OCI-M2 (cell line): ENCODE measurements at regions not wholly inside any gene's neighbourhood (a gene's known extent, or its start where the extent isn't known, plus 50 kb on each side); places are given as distances from the start of the nearest gene placed in this dataset.
"Not testable (repeated sequence)": the region's sequence is repeated elsewhere in the genome, so short reads cannot be mapped to it uniquely, and the experiment has no call there.

Experiments used
- DNase-seq: peaks from one replicate; lab custom pipeline; 2025; ENCODE audit not compliant: unreplicated experiment; lab: John Stamatoyannopoulos, UW

- DNase-seq: no peak
Measured at GRCh38 chr6:164098857-164099267, 684.3 kb downstream of the QKI start.

- no peak for DNase-seq
Measured at GRCh38 chr6:164097551-164098398, 683.3 kb downstream of the QKI start.

GRCh38 chr6:164097056-164097455 lies 682.5 kb downstream of the QKI start:
- no peak for DNase-seq

GRCh38 chr6:164095056-164095455 lies 680.5 kb downstream of the QKI start:
- DNase-seq: no peak

GRCh38 chr6:164087870-164088269 lies 673.4 kb downstream of the QKI start:
- DNase-seq: no peak

GRCh38 chr6:164087211-164087610 lies 672.7 kb downstream of the QKI start:
- DNase-seq: no peak

- DNase-seq: no peak
Measured at GRCh38 chr6:164086076-164086887, 671.8 kb downstream of the QKI start.

GRCh38 chr6:164085091-164086075 lies 670.9 kb downstream of the QKI start:
- DNase-seq: no peak

- DNase-seq: no peak
Measured at GRCh38 chr6:164079275-164079600, 664.7 kb downstream of the QKI start.

GRCh38 chr6:164078532-164079274 lies 664.2 kb downstream of the QKI start:
- no peak for DNase-seq

GRCh38 chr6:164076818-164077532 lies 662.5 kb downstream of the QKI start:
- not testable (repeated sequence) for DNase-seq

GRCh38 chr6:164075981-164076615 lies 661.6 kb downstream of the QKI start:
- no peak for DNase-seq

GRCh38 chr6:164072240-164072666 lies 657.7 kb downstream of the QKI start:
- no peak for DNase-seq

GRCh38 chr6:164069350-164069990 lies 655.0 kb downstream of the QKI start:
- DNase-seq: no peak

- no peak for DNase-seq
Measured at GRCh38 chr6:164068527-164068926, 654.0 kb downstream of the QKI start.

- no peak for DNase-seq
Measured at GRCh38 chr6:164066766-164067165, 652.2 kb downstream of the QKI start.

- no peak for DNase-seq
Measured at GRCh38 chr6:164066335-164066734, 651.8 kb downstream of the QKI start.

GRCh38 chr6:164063346-164063745 lies 648.8 kb downstream of the QKI start:
- no peak for DNase-seq

GRCh38 chr6:164062872-164063271 lies 648.4 kb downstream of the QKI start:
- no peak for DNase-seq
